Endodermal cell (in vitro differentiated cells): ENCODE measurements at regions not wholly inside any gene's neighbourhood (a gene's known extent, or its start where the extent isn't known, plus 50 kb on each side); places are given as distances from the start of the nearest gene placed in this dataset.

Experiments
- DNase-seq: peaks from one replicate; pipeline ENCODE4 v3.0.0-alpha.2; 2017
- H3K27ac ChIP-seq: 2 replicates; pipeline ENCODE4 v1.5.1; 2013; ENCODE audit warnings: mild to moderate bottlenecking, low read depth, low read length, moderate library complexity
- H3K27me3 ChIP-seq: 2 replicates; pipeline ENCODE4 v1.6.1; 2013; ENCODE audit warnings: mild to moderate bottlenecking, low read length, moderate library complexity; ENCODE audit not compliant: insufficient read depth, control insufficient read depth, poor library complexity, severe bottlenecking
- H3K36me3 ChIP-seq: 2 replicates; pipeline ENCODE4 v1.7.0; 2013; ENCODE audit warnings: mild to moderate bottlenecking, low read length, moderate library complexity; ENCODE audit not compliant: control insufficient read depth, insufficient read depth
- H3K4me1 ChIP-seq: one replicate; pipeline ENCODE4 v1.7.0; 2013; ENCODE audit warnings: low read length; ENCODE audit not compliant: control insufficient read depth, insufficient read depth
- H3K4me3 ChIP-seq: 2 replicates; pipeline ENCODE4 v1.5.1; 2013; ENCODE audit warnings: mild to moderate bottlenecking, low read length, moderate library complexity
- H3K9ac ChIP-seq: 2 replicates; pipeline ENCODE4 v1.6.1; 2013; ENCODE audit warnings: mild to moderate bottlenecking, low read length, moderate library complexity; ENCODE audit not compliant: poor library complexity, severe bottlenecking; ENCODE audit errors: extremely low read depth
- H3K9me3 ChIP-seq: 2 replicates; pipeline ENCODE4 v1.6.1; 2013; ENCODE audit warnings: mild to moderate bottlenecking, low read length, moderate library complexity; ENCODE audit not compliant: control insufficient read depth
- H3K27ac Mint-ChIP-seq: 2 replicates; pipeline ENCODE4 v1.8.0; 2020; ENCODE audit warnings: mixed read lengths
- H3K27me3 Mint-ChIP-seq: 2 replicates; pipeline ENCODE4 v1.8.0; 2021; ENCODE audit warnings: mild to moderate bottlenecking, mixed read lengths; ENCODE audit not compliant: insufficient read depth
- H3K36me3 Mint-ChIP-seq: 2 replicates; pipeline ENCODE4 v1.8.0; 2020; ENCODE audit warnings: low read depth, mixed read lengths
- H3K4me1 Mint-ChIP-seq: 2 replicates; pipeline ENCODE4 v1.8.0; 2020; ENCODE audit warnings: mixed read lengths
- H3K4me3 Mint-ChIP-seq: 2 replicates; pipeline ENCODE4 v1.8.0; 2020; ENCODE audit warnings: mild to moderate bottlenecking, moderate library complexity, mixed read lengths
- H3K9me3 Mint-ChIP-seq: 2 replicates; pipeline ENCODE4 v1.8.0; 2020; ENCODE audit warnings: mild to moderate bottlenecking, mixed read lengths
- CTCF ChIP-seq: fragments of 200-600 bp; sonication (generic); conservative IDR thresholded peaks from 2 replicates; pipeline ENCODE4 v1.5.0; 2021; ENCODE audit warnings: antibody characterized with exemption, mild to moderate bottlenecking
- WGBS, 2 experiments: methylation state at CpG; one replicate each; pipeline versions ENCODE4 v1.1.5 to v1.1.7; 2013; ENCODE audit warnings: missing lambda C conversion rate in 2 of 2, mixed read lengths in 1 of 2; ENCODE audit not compliant: insufficient coverage in 1 of 2, insufficient read length in 1 of 2; 5-methylcytosine and 5-hydroxymethylcytosine counted together

DNA sequence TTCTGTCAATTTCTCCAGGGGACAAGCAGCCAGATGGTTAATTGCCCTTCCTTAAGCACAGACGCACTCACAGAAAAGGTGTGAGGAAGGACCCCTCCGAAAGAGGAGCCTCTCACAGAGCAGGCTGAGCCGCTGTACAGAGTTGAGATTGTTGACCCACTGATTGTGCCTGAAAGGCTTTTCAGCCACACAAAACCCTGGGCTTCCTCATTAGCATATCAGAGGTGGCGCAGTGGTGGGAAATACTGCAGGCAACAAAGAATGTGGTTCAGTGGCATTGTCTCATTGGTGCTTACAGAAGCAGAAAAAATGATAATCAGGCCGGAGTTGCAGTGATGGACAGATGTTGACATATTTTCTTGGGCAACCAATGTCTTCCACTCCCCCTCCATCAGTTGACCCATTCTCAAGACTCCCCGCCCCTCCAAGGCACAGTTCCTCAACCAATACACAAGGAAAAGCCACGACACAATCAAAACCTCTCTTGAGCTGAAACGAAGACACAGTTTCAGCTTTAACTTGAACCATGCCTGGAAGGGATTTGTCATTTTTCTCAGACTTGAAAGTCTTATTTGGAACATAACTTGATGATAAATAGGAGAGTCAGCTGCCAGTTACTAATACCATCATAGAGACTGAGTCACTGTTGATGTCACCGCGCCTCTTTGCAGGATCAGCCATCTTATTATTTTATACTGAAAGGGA, 53.1 kb downstream of the ATXN3L start:
- Histone ChIP-seq H3K4me3 (no peak overlapping the region), H3K27ac (peak overlapping the region; percentile 92), H3K9me3 (no peaks in the 10 kb centered on the region), H3K36me3 (no peaks in the 10 kb centered on the region), H3K27me3 (no peaks in the 10 kb centered on the region), H3K4me1 (no peaks in the 10 kb centered on the region), H3K9ac (no peak overlapping the region)
- Mint-ChIP-seq H3K36me3 (no peaks in the 10 kb centered on the region), H3K27me3 (no peaks in the 10 kb centered on the region), H3K9me3 (peaks cover 17% of the 10 kb centered on the region), H3K4me3 (no peak overlapping the region), H3K4me1 (no peaks in the 10 kb centered on the region), H3K27ac (no peak overlapping the region)
- no peak for DNase-seq
- 80 to 82% methylated on average over 2 to 8 of the region's 10 CpGs for WGBS, 2 experiments
- no peak for TF ChIP-seq CTCF

GRCh38 chrX:13265549-13266132, 54.2 kb downstream of the ATXN3L start:
- Mint-ChIP-seq H3K27ac (no peak overlapping the region), H3K4me1 (peaks cover 2% of the 10 kb centered on the region), H3K9me3 (peaks cover 17% of the 10 kb centered on the region), H3K27me3 (no peaks in the 10 kb centered on the region), H3K4me3 (no peak overlapping the region), H3K36me3 (no peaks in the 10 kb centered on the region)
- Histone ChIP-seq H3K9me3 (no peaks in the 10 kb centered on the region), H3K4me1 (no peaks in the 10 kb centered on the region), H3K4me3 (no peak overlapping the region), H3K27me3 (no peaks in the 10 kb centered on the region), H3K9ac (no peak overlapping the region), H3K36me3 (no peaks in the 10 kb centered on the region), H3K27ac (peak overlapping the region; percentile 38)
- TF ChIP-seq CTCF, result no peak
- WGBS, 2 experiments, result 99 to 100% methylated on average over 2 to 4 of the region's 4 CpGs
- no peak for DNase-seq

DNA sequence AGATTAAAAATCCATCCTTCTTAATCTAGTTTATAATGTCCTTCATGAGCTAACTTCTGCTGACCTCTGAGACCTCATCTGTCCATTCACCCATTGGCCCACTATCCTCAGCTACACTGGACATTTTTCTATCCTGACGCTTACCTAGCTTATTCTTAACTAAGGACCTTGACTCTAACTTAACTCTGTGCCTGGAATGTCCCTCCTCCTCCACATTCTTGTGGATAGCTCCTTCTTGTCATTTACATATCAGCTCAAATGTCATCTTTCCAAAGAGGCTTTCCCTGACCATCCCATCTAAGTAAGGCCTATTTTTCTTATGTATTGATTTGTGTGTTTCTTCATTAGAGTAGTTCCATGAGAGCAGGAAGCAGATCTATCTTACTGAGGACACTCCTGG, 54.7 kb downstream of the ATXN3L start:
- H3K9me3 Mint-ChIP-seq, result peaks cover 17% of the 10 kb centered on the region
- no peaks in the 10 kb centered on the region for H3K27me3 Mint-ChIP-seq
- peaks cover 2% of the 10 kb centered on the region for H3K4me1 Mint-ChIP-seq
- H3K4me1 ChIP-seq, result no peaks in the 10 kb centered on the region
- no peaks in the 10 kb centered on the region for H3K36me3 Mint-ChIP-seq
- H3K27me3 ChIP-seq, result no peaks in the 10 kb centered on the region
- 75 to 88% methylated on average over 1 of the region's 1 CpG for WGBS, 2 experiments
- H3K9me3 ChIP-seq, result no peaks in the 10 kb centered on the region
- H3K36me3 ChIP-seq, result no peaks in the 10 kb centered on the region
- H3K9ac ChIP-seq, result no peak overlapping the region
- no peak overlapping the region for H3K4me3 Mint-ChIP-seq
- DNase-seq, result no peak
- no peak overlapping the region for H3K4me3 ChIP-seq
- no peak overlapping the region for H3K27ac ChIP-seq
- TF ChIP-seq CTCF, result no peak
- no peak overlapping the region for H3K27ac Mint-ChIP-seq
